OCI-LY7 (cell line): ENCODE measurements at regions not wholly inside any gene's neighbourhood (a gene's known extent, or its start where the extent isn't known, plus 50 kb on each side); places are given as distances from the start of the nearest gene placed in this dataset.

Source experiments
- BruUV-seq: library from RNA; stranded (reverse); fragments of 400-500 nt; replicated peaks from 2 replicates; lab custom pipeline; 2021; lab: Mats Ljungman, UMichigan
- CTCF ChIA-PET: fragments of 300-600 bp; sonication (Branson Sonifier 250); formaldehyde crosslinking; loops from one replicate; lab custom pipeline; 2022; ENCODE audit warnings: antibody characterized with exemption; ENCODE audit not compliant: unreplicated experiment; lab: Charles Lee
- POLR2A ChIA-PET: fragments of 300-600 bp; sonication (Branson Sonifier 250); formaldehyde crosslinking; loops from one replicate; lab custom pipeline; 2022; ENCODE audit warnings: antibody characterized with exemption; lab: Charles Lee
- DNase-seq: peaks from one replicate; pipeline ENCODE4 v3.0.0-alpha.2; 2015; ENCODE audit warnings: low spot score
- H2AFZ ChIP-seq: fragments of 200-600 bp; sonication (generic), shearing (Covaris generic); 2 replicates; pipeline ENCODE4 v1.6.1; 2014; ENCODE audit warnings: mild to moderate bottlenecking, antibody characterized with exemption, low read length, moderate library complexity
- H3K27ac ChIP-seq: fragments of 200-600 bp; sonication (generic); 2 replicates; pipeline ENCODE4 v1.5.1; 2014; ENCODE audit warnings: mixed run types, low read depth, mild to moderate bottlenecking, moderate library complexity, low read length, inconsistent platforms; ENCODE audit not compliant: poor library complexity, severe bottlenecking
- H3K36me3 ChIP-seq: fragments of 200-600 bp; sonication (generic); 2 replicates; pipeline ENCODE4 v1.6.1; 2014; ENCODE audit warnings: mild to moderate bottlenecking, antibody characterized with exemption, low read length, moderate library complexity, mixed read lengths; ENCODE audit not compliant: insufficient read depth
- H3K4me1 ChIP-seq: fragments of 200-600 bp; sonication (generic); 2 replicates; pipeline ENCODE4 v1.5.1; 2014; ENCODE audit warnings: mild to moderate bottlenecking, low read length; ENCODE audit not compliant: insufficient read depth, poor library complexity, severe bottlenecking
- H3K4me2 ChIP-seq: fragments of 200-600 bp; sonication (generic); 2 replicates; pipeline ENCODE4 v1.6.1; 2014; ENCODE audit warnings: mild to moderate bottlenecking, low read length
- H3K4me3 ChIP-seq: fragments of 200-600 bp; sonication (generic); 2 replicates; pipeline ENCODE4 v1.5.1; 2014; ENCODE audit warnings: mild to moderate bottlenecking, low read depth, low read length; ENCODE audit not compliant: poor library complexity, severe bottlenecking
- H3K79me2 ChIP-seq: fragments of 200-600 bp; sonication (generic); 2 replicates; pipeline ENCODE4 v1.6.1; 2016; ENCODE audit warnings: low read depth, mild to moderate bottlenecking, low read length, moderate library complexity, mixed read lengths; ENCODE audit not compliant: insufficient read depth
- H3K9me2 ChIP-seq: fragments of 200-600 bp; sonication (generic); 2 replicates; pipeline ENCODE4 v1.6.1; 2016; ENCODE audit warnings: mild to moderate bottlenecking, low read length, mixed read lengths; ENCODE audit not compliant: insufficient read depth
- H3K9me3 ChIP-seq: fragments of 200-600 bp; sonication (generic); 2 replicates; pipeline ENCODE4 v1.6.1; 2014; ENCODE audit warnings: mild to moderate bottlenecking, mixed run types, low read length, mixed read lengths
- H4K20me1 ChIP-seq: fragments of 200-600 bp; sonication (generic); 2 replicates; pipeline ENCODE4 v1.6.1; 2014; ENCODE audit warnings: mild to moderate bottlenecking, antibody characterized with exemption, low read length, moderate library complexity, mixed read lengths; ENCODE audit not compliant: insufficient read depth
- EZH2phosphoT487 ChIP-seq: fragments of 200-600 bp; sonication (generic); IDR thresholded peaks from 2 replicates; pipeline ENCODE4 v1.6.1; 2018; ENCODE audit warnings: low read depth, borderline replicate concordance, mild to moderate bottlenecking, mixed run types, antibody characterized with exemption, low read length, moderate library complexity, mixed read lengths
- intact Hi-C: fragments of 100-400 bp; cut with micrococcal nuclease; formaldehyde crosslinking; loops from one replicate; pipeline ENCODE4 v1.10.0; 2022; ENCODE audit not compliant: unreplicated experiment
- TF ChIP-seq, protein P1 (sequence below): fragments of 200-600 bp; sonication (generic); conservative IDR thresholded peaks from 2 replicates; pipeline ENCODE4 v1.5.1; 2014; ENCODE audit warnings: mild to moderate bottlenecking, antibody characterized with exemption, low read length, moderate library complexity, mixed read lengths

- no peak overlapping the region for H3K4me2 ChIP-seq
- no peaks in the 10 kb centered on the region for H3K9me2 ChIP-seq
- no peak overlapping the region for H3K27ac ChIP-seq
- BruUV-seq = no TSS peak
- H3K9me3 ChIP-seq = no peaks in the 10 kb centered on the region
- no peaks in the 10 kb centered on the region for H3K79me2 ChIP-seq
- ChIA-PET CTCF (no interaction called here), POLR2A (interaction anchor here (0.7 kb wide), 2 partner anchors 8 to 52 kb away, joined by 3 to 5 read pairs; no protein-coding TSS in a partner anchor)
- no peaks in the 10 kb centered on the region for H4K20me1 ChIP-seq
- no peaks in the 10 kb centered on the region for H3K4me1 ChIP-seq
- H2AFZ ChIP-seq = no peak overlapping the region
- H3K36me3 ChIP-seq = no peaks in the 10 kb centered on the region
- intact Hi-C loops = no loop called here
- TF ChIP-seq, protein P1, sequence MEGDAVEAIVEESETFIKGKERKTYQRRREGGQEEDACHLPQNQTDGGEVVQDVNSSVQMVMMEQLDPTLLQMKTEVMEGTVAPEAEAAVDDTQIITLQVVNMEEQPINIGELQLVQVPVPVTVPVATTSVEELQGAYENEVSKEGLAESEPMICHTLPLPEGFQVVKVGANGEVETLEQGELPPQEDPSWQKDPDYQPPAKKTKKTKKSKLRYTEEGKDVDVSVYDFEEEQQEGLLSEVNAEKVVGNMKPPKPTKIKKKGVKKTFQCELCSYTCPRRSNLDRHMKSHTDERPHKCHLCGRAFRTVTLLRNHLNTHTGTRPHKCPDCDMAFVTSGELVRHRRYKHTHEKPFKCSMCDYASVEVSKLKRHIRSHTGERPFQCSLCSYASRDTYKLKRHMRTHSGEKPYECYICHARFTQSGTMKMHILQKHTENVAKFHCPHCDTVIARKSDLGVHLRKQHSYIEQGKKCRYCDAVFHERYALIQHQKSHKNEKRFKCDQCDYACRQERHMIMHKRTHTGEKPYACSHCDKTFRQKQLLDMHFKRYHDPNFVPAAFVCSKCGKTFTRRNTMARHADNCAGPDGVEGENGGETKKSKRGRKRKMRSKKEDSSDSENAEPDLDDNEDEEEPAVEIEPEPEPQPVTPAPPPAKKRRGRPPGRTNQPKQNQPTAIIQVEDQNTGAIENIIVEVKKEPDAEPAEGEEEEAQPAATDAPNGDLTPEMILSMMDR = no peak
- TF ChIP-seq EZH2phosphoT487 = no peak
- H3K4me3 ChIP-seq = no peak overlapping the region
- no peak for DNase-seq
Measured at GRCh38 chr12:42663621-42664020, 74.1 kb upstream of the PRICKLE1 start.

DNA sequence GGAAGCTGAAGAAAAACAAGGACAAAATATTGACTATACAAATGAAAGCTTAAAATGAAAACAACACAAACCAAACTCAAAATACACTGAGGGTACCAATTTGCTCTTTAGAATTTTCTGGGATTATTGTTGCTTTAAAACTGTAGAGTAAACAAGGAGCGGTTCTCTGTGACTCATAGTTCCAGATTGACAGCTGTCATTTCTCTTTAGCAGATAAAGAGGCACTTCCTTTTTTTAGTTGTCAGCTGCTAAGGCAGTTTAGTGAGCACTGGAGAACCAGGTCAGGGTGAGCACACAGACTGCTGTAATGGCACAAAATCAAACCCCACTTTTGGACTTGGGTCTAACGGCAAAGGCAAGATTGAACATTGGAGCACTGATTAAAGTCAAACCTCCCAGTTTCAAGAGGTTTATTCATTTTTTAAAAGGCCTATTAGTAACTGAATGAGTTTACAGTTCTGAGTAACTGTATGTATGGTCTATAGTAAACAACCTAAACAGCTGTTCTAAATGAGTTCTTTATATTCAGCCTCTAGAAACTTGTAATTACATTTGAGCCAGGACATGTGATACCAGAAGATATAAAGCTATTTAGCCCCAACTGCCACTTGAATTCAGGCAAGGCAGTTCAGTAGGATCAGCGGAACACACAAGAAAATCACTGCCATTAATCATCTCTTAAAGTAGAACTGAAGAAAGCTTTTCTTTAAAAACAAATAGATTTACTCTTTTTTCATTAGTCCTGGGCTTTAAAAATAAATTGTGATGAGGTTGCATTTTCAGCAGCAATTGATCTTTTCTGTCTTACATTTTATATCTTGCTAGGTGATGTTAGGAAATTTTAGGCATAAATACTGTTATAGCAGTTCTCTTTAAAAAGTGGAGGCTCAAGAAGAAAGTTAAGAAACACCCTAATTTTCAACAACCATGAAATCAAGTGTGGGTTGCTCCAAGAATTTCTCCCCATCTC is 71.7 kb upstream of the PRICKLE1 start:
- Histone ChIP-seq H4K20me1 (no peaks in the 10 kb centered on the region), H3K4me2 (no peak overlapping the region), H3K36me3 (no peaks in the 10 kb centered on the region), H3K4me1 (no peaks in the 10 kb centered on the region), H3K9me3 (no peaks in the 10 kb centered on the region), H3K4me3 (no peak overlapping the region), H2AFZ (no peak overlapping the region), H3K9me2 (no peaks in the 10 kb centered on the region), H3K27ac (no peak overlapping the region), H3K79me2 (no peaks in the 10 kb centered on the region)
- ChIA-PET POLR2A (no interaction called here), CTCF (no interaction called here)
- intact Hi-C loops = no loop called here
- TF ChIP-seq EZH2phosphoT487 = no peak
- TF ChIP-seq, protein P1 = no peak
- BruUV-seq = no TSS peak
- no peak for DNase-seq

DNA sequence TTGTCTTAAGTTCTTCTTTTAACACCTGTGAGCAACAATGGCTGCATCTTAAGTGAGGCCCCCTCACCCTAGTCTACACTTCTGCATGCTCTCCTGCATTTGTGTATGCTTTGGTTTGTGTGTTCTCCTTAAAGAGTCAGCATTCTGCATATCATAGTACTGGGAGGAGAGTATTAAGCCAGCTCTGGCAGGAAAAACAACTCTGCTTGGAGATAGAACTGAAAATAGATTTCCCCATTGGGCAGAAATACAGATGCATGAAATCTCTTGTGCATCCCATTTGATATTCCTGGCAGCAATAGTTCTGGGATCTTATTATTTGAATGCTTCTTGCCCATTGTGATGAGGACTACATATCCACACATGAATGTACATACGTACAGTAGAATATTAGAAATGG is 70.6 kb upstream of the PRICKLE1 start:
- CTCF ChIA-PET = no interaction called here
- no TSS peak for BruUV-seq
- POLR2A ChIA-PET = no interaction called here
- H3K9me2 ChIP-seq = no peaks in the 10 kb centered on the region
- no peak overlapping the region for H3K4me2 ChIP-seq
- H4K20me1 ChIP-seq = no peaks in the 10 kb centered on the region
- no peaks in the 10 kb centered on the region for H3K4me1 ChIP-seq
- H2AFZ ChIP-seq = no peak overlapping the region
- H3K79me2 ChIP-seq = no peaks in the 10 kb centered on the region
- TF ChIP-seq EZH2phosphoT487 = no peak
- TF ChIP-seq, protein P1 = no peak
- H3K9me3 ChIP-seq = no peaks in the 10 kb centered on the region
- H3K4me3 ChIP-seq = no peak overlapping the region
- intact Hi-C loops = no loop called here
- H3K36me3 ChIP-seq = no peaks in the 10 kb centered on the region
- no peak for DNase-seq
- H3K27ac ChIP-seq = no peak overlapping the region
